ENCODE measurements at regions not wholly inside any gene's neighbourhood (a gene's known extent, or its start where the extent isn't known, plus 50 kb on each side); places are given as distances from the start of the nearest gene placed in this dataset.

GRCh38 chr13:89465366-89465765 is 1794.2 kb downstream of the SLITRK5 start:
- TF ChIP-seq EHMT2 (IDR thresholded peaks at IDR 0.05; ENCODE audit: low read depth), result no peak
- no peak for TF ChIP-seq CTCF (IDR thresholded peaks at IDR 0.05)
- no peak for TF ChIP-seq EHF (CRISPR knock-in tag; IDR thresholded peaks at IDR 0.05)
- TF ChIP-seq KDM5A (IDR thresholded peaks at IDR 0.05), result no peak
- no peak for TF ChIP-seq RAD21 (conservative IDR thresholded peaks at IDR 0.05 in 1 of 2, IDR thresholded peaks at IDR 0.05 in 1 of 2)
- no peak for TF ChIP-seq KDM1A (IDR thresholded peaks at IDR 0.05; ENCODE audit: low read depth)
- no peak for TF ChIP-seq CBX2 (IDR thresholded peaks at IDR 0.05; ENCODE audit: borderline replicate concordance, low read depth)
